ENCODE measurements at regions not wholly inside any gene's neighbourhood (a gene's known extent, or its start where the extent isn't known, plus 50 kb on each side); places are given as distances from the start of the nearest gene placed in this dataset.

DNA sequence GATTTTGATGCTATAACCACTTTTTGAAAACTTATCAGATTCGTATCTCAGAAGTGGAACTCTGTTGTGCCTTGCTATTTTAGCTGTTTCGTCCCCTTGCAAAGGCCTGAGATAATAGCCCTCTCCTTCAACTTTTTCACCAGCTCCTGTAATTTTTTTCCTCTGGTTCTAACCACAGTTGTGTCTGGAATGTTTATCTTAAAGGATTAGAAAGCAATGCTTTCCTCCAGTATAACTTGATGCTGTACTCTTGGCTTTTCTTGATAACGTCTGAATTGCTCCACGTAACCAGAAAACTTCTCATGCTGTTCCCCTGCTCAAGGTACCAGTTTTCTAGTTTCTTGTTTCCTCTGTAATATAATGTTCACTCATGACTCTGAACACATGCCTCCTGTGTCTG, 209.4 kb downstream of the DTWD2 start:
- Histone ChIP-seq H3K4me3 (no peak overlapping the region), H3K27me3 (peaks cover 3% of the 10 kb centered on the region; the same call in 1 of the 2 replicates), H3K9me3 (no peaks in the 10 kb centered on the region), H3K36me3 (no peaks in the 10 kb centered on the region)
- no peak for DNase-seq

DNA sequence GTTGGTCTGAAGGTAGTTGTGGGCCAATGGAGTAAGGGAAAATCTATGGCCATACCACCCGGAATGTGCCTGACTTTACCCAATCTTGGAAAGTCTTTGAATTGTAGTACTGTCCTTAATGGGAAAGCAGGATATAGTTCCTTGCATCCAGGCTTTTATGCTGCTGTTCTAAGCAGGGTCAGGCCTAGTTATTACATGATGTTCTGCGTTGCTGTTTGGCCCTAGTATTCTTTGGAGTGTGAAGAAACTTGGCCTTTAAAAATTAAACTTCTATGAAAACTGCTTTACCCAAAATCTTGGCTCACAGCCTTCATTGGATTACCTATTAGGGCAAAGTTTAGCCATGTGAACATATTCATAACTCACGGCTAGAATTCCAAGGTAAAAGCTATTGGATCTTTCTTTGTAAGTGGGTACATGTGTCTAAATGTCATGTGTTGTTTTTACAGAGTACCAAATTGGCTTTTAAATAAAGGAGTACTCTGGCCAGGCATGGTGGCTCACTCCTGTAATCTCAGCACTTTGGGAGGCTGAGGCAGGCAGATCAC, 211.1 kb downstream of the DTWD2 start:
- Histone ChIP-seq H3K27me3 (peaks cover 3% of the 10 kb centered on the region; the same call in 1 of the 2 replicates), H3K4me3 (no peak overlapping the region), H3K9me3 (no peaks in the 10 kb centered on the region), H3K36me3 (no peaks in the 10 kb centered on the region)
- no peak for DNase-seq

DNA sequence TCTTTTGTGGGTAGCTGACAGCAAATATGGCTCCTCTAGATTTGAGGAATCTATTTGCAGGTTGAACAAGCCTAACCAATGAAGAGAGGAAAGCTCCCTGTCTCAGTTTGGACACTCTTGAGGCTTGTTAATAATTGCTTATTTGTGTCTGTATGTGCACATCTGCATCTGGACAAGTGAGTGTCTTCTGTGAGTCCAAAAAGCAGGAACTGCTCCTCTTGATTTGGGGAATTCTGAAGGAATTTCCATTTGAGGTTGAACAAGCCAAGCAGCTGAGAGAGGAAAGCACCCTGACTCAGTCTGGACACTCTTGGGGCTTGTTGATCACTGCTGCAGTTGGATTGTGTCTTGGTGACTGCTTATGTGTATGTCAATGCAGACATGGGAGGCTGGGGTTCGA, 211.6 kb downstream of the DTWD2 start:
- H3K36me3 ChIP-seq: no peaks in the 10 kb centered on the region
- DNase-seq: no peak
- no peak overlapping the region for H3K4me3 ChIP-seq
- peaks cover 3% of the 10 kb centered on the region; the same call in 1 of the 2 replicates for H3K27me3 ChIP-seq
- no peaks in the 10 kb centered on the region for H3K9me3 ChIP-seq

DNA sequence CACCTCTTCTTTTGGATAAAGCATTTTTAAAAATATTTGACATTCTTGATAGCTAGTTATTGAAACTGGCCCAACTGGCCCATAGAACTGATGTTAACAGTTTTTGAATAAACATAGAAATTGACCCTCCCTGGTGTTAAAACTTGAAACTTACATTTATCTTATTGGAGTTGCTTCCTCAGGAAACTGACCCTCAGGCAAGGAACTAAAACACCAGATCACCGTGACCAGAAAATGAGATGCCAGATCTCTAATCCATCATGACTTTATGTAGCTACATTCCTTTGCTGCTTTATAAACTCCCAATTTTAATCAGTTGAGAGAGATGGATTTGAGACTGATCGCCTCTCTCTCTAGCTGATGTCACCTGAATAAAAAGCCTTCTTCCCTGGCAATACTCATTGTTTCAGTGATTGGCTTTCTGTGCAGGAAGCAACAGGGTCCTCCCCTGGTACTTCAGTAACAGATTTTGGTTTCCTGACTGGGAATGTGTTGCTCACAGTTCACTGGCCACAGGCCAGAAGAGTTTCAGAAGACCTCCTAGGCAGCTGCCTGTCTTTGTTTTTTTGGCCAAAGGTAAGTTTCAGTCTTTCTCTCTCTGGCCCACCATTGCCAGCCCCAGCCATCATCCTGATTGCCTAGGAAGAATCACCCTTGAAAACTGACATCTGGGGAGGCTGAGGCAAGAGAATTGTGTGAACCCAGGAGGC, 212.4 kb downstream of the DTWD2 start:
- no peak for DNase-seq
- no peak overlapping the region for H3K4me3 ChIP-seq
- H3K36me3 ChIP-seq: no peaks in the 10 kb centered on the region
- peaks cover 3% of the 10 kb centered on the region; the same call in 1 of the 2 replicates for H3K27me3 ChIP-seq
- H3K9me3 ChIP-seq: no peaks in the 10 kb centered on the region

DNA sequence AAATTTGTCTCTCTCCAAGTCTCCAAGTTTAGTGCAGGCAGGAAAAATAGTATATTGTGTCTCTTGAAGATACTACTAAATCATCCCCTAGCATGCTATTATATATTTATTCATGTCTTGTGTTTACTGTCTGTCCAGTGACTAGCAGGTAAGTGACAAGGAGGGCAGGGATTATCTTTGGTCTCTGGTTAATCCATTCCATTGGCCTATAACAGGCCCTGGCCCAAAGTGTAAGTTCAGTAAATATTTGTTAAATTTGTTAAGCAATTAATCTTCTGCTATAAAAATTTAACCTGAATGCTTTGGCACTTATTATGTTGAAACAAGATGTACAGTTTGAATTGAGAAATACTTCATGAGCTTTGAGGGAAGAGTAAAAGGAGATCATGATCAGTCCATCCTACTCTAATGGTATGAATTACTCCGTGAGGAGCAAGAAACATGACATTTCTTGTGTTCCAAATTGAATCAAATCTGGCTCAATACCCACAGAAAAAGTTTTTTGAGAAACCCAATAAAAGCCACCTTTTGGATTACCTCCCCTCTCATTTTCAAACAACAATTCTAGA, 219.7 kb downstream of the DTWD2 start:
- Histone ChIP-seq H3K9me3 (no peaks in the 10 kb centered on the region), H3K27me3 (no peaks in the 10 kb centered on the region), H3K4me3 (no peak overlapping the region), H3K36me3 (no peaks in the 10 kb centered on the region)
- DNase-seq: no peak

DNA sequence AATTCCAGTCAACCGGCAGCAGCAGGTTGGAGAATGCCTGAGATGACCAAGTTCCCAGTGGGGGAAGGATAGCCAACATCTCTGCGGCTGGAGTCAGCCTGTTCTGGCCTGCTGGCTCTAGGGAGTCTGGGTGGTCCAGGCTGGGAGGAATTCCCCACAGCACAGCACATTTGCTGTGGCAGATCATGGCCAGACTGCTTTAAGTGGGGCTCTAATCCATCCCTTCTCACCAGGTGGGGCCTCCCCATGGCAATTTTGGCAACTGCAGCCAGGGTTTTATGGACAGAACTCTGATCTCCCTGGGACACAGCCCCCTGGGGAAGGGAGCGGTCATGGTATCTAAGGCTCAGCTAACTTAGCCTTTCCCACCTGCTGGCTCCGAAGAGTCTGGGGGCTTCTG, 226.1 kb downstream of the DTWD2 start:
- Histone ChIP-seq H3K36me3 (no peaks in the 10 kb centered on the region), H3K4me3 (no peak overlapping the region), H3K9me3 (no peaks in the 10 kb centered on the region), H3K27me3 (no peaks in the 10 kb centered on the region)
- DNase-seq: no peak

DNA sequence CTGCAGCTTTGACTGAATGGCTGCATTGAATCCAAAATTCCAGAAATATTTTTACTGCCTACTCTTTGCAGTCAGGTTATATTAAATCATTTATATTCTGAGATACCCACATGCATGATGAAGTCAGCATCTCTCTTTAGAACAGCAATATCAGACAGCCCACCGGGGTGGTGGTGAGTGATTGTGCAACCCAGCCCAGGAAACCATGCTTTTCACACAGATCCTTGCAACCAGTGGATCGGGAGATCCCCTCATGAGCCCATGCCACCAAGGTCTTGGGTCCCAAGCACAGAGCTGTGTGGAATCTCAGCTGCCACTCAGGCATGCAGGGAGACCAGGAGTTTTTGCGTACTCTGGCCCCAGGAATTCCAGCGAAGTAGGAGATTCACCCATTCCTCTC, 226.5 kb downstream of the DTWD2 start:
- Histone ChIP-seq H3K27me3 (no peaks in the 10 kb centered on the region), H3K4me3 (no peak overlapping the region), H3K9me3 (no peaks in the 10 kb centered on the region), H3K36me3 (no peaks in the 10 kb centered on the region)
- no peak for DNase-seq

DNA sequence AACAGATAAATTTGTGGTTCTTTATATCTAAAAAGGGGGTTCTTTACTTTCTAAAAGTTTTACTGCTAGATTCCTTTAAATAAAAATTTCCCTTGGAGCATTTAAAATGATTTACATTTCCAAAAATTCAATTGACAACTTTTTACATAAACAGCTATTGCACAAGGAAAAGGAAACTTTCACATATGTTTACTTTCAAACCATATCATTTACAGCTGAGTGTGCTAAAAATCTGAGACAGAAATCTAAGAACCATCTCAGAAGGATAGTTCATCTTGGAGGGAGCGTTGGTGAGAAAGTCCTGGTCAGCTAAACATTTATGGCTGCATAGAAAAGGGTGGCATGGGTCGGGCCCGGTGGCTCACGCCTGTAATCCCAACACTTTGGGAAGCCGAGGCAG, 235.4 kb downstream of the DTWD2 start:
- Histone ChIP-seq H3K27me3 (peaks cover 5% of the 10 kb centered on the region; the same call in 1 of the 2 replicates), H3K9me3 (no peaks in the 10 kb centered on the region), H3K4me3 (no peak overlapping the region), H3K36me3 (no peaks in the 10 kb centered on the region)
- DNase-seq: no peak

DNA sequence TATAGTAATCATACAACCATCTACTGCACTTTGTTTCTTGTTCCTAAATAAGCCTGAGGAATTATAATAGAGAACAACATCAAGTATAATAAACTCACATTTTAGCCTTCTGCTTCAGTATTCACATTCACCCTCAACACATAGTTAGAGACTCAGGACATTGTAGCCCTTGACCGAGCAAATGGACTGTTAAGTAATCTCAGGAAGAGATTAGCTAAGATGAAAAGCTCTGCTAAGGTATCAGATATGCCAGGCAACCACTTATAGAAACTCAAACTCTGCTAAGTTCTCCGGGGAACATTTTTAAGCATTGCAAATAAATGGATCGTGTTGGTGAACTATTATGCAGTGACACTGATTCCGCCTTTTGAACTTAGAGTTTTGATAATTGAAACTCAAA, 252.0 kb downstream of the DTWD2 start:
- Histone ChIP-seq H3K27me3 (peaks cover 2% of the 10 kb centered on the region; the same call in 1 of the 2 replicates), H3K36me3 (no peaks in the 10 kb centered on the region), H3K9me3 (no peaks in the 10 kb centered on the region), H3K4me3 (no peak overlapping the region)
- DNase-seq: no peak

DNA sequence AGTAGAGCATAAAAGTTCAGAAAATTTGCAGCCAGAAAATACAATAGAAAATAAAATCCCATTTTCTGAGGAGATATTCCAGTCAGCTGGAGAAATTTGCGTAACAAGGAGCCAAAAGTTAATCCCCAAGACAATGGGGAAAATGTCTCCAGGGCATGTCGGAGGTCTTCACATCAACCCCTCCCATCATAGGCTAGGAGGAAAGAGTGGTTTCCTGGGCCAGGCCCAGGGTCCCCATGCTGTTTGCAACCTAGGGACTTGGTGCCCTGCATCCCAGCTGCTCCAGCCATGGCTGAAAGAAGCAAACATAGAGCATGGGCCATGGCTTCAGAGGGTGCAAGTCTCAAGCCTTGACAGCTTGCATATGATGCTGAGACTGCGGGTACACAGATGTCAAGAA, 255.0 kb downstream of the DTWD2 start:
- no peak for DNase-seq
- Histone ChIP-seq H3K36me3 (no peaks in the 10 kb centered on the region), H3K9me3 (no peaks in the 10 kb centered on the region), H3K4me3 (no peak overlapping the region), H3K27me3 (peaks cover 2% of the 10 kb centered on the region; the same call in 1 of the 2 replicates)

DNA sequence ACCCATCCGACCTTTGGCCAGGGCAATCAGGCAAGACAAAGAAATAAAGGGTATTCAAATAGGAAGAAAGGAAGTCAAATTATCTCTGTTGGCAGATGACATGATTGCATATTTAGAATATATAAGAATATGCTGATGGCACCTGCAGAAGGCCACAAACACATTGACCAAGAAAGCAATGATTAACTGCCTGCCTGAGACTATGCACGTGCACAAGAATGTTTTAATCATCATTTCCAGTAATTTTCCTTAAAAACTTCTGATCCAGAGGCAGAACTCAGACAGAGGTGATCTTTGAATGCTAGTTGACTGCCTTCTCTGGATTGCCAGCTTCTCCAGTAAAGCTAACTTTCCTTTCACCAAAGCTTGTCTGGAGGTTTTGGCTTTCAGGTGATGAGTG, 260.2 kb downstream of the DTWD2 start:
- DNase-seq: no peak
- Histone ChIP-seq H3K4me3 (no peak overlapping the region), H3K36me3 (no peaks in the 10 kb centered on the region), H3K27me3 (peaks cover 2% of the 10 kb centered on the region; the same call in 1 of the 2 replicates), H3K9me3 (no peaks in the 10 kb centered on the region)

DNA sequence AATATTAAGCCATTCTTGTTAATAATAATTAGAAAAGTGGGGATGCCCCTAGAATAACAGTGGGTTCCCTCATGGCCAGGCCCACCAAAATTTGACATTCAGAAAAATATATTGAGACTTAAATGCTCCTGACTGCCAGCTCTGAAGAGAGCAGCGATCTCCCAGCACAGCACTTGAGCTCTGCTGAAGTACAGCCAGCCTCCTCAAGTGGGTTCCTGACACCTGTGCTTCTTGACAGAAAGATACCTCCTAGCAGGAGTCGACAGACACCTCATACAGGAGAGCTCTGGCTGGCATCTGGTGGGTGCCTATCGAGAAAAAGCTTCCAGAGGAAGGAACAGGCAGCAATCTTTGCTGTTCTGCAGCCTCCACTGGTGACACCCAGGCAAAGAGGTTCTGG, 261.5 kb downstream of the DTWD2 start:
- Histone ChIP-seq H3K27me3 (no peaks in the 10 kb centered on the region), H3K4me3 (no peak overlapping the region), H3K9me3 (no peaks in the 10 kb centered on the region), H3K36me3 (no peaks in the 10 kb centered on the region)
- DNase-seq: no peak

DNA sequence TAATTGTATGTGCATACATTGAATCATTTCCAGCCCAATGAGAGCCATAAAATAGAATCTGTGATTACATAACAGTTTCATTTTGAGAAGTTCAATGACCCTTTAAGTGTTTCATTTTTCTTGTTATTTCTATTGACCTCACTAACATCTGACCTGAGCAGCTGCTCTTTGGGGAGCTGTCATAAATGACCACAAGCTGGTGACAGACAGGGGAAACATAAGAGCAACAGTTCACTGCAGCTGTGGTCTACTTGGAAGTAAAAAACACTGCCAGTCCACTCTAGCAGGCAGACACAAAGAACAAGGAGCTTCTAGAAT, 265.4 kb downstream of the DTWD2 start:
- Histone ChIP-seq H3K9me3 (no peaks in the 10 kb centered on the region), H3K36me3 (no peaks in the 10 kb centered on the region), H3K27me3 (no peaks in the 10 kb centered on the region), H3K4me3 (no peak overlapping the region)
- DNase-seq: no peak

DNA sequence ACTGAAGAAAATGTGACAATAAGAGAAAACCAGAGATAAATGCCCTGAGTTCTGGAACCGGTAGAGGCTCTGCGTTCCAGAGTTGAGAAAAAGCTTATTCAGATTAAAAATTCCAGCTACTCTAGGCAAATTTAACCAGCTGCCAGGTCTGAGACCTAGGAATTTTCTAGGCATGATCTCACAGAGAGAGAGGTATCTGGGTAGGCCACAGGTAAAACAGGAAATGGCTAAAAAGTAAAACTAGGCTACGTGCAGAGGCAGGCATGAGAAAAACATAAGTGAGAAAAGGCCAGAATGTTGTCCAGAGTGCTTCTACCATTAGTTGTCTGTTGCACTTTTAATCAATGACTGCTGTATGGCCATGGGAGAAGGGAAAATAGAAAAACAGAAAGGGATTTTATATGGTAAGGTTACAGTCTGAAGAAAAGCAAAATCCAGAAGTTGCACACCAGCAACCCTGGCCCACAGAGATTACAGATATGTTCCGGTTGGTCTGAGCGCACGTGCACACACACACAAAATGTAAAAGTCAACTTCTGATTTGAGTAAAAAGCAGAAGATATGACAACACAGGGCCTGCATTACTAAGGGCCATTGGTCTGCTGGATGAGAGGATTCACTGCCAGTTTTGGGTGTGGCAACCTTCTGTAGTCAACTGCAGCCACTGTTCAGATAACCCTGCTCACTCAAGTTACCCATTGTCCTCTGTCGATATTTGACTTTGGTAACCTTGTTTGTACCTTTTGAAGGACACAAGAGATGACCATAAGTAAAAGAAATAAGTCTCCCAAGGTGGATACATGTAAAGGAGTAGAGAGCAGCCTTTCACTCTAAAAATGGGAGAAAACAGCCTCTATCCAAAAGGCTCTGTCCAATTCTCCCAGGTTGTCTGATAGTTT, 266.0 kb downstream of the DTWD2 start:
- DNase-seq: no peak
- no peak overlapping the region for H3K4me3 ChIP-seq
- H3K36me3 ChIP-seq: no peaks in the 10 kb centered on the region
- no peaks in the 10 kb centered on the region for H3K27me3 ChIP-seq
- no peaks in the 10 kb centered on the region for H3K9me3 ChIP-seq

DNA sequence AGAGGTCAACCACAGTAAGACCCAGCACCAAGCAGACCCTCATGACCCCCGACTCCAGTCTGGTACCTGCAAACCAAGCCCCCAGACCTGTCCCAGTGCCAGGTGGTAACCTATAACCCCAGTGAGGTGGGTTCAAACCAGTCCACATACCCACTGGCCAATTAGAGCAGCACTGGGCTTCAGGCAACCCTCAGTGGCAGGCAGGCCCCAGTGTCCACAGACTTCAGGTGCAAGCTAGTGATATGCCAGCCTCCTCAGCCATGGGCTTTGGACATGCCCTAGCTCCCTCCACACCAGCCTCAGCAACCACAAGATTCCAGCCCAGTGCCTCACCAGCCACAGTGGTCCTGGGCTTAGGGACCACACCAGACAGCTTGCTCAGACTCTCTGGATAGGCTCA, 276.6 kb downstream of the DTWD2 start:
- Histone ChIP-seq H3K4me3 (no peak overlapping the region), H3K27me3 (no peaks in the 10 kb centered on the region), H3K36me3 (no peaks in the 10 kb centered on the region), H3K9me3 (no peaks in the 10 kb centered on the region)
- no peak for DNase-seq

DNA sequence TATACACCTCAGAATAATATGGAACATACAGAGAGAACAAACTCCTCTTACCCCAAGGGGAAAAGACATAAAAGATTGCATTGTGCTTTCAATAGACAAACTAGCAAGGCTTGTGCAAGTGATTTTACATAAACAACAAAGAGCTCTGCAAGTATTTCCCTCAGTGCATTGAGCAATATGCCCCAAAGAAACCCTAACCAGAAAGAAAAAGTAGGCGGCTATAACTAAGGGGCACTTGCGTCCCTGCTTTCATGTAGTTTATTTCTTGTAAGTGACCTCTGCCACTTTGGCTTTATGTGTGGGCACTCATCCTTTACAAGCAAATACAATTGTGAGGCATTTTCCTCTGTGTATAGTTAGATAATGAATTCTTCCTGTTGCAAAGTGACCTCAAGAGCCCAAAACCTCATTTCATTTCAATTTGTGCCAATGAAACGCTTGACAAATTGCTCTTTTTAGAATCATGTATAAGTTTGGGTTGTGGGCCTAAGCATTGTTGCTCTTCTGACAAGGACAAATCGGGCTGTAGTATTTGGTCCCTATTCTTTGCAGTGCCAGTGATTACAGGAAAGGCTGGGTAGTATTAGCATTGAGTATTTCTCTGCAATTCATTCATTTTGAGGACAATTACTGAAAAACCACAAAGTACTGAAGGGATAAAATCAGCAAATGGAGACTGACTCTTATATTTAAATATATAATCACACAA, 282.2 kb downstream of the DTWD2 start:
- peaks cover 5% of the 10 kb centered on the region for H3K9me3 ChIP-seq
- H3K4me3 ChIP-seq: no peak overlapping the region
- no peaks in the 10 kb centered on the region for H3K36me3 ChIP-seq
- H3K27me3 ChIP-seq: no peaks in the 10 kb centered on the region
- DNase-seq: no peak

DNA sequence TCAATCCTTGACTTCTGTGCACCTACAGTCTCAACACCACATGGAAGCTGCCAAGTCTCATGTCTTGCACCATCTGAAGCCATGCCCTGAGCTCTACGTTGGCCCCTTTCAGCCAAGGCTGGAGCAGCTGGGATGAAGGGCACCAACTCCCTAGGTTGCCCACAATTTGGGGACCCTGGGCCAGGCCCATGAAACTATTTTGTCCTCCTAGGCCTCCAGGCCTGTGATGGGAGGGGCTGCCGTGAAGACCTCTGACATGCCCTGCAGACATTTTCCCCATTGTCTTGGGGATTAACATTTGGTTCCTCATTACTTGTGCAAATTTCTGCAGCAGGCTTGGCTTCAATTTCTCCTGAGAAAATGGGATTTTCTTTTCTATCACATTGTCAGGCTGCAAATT, 285.1 kb downstream of the DTWD2 start:
- H3K27me3 ChIP-seq: no peaks in the 10 kb centered on the region
- no peak for DNase-seq

More for the DNA sequence above, 285.1 kb downstream of the DTWD2 start:
- Histone ChIP-seq H3K4me3 (no peak overlapping the region), H3K36me3 (no peaks in the 10 kb centered on the region), H3K9me3 (peaks cover 5% of the 10 kb centered on the region)
